DND-41 (cell line): ENCODE measurements at regions not wholly inside any gene's neighbourhood (a gene's known extent, or its start where the extent isn't known, plus 50 kb on each side); places are given as distances from the start of the nearest gene placed in this dataset.

Experiments used
- ATAC-seq: fragments of 200-7000 bp; cut with Tn5 transposase; 3 replicates; pipeline ENCODE4 v1.9.1; 2021; ENCODE audit warnings: low read depth; ENCODE audit not compliant: insufficient read depth
- DNase-seq: peaks from one replicate; pipeline ENCODE4 v3.0.0-alpha.2; 2020
- H2AFZ ChIP-seq: 2 replicates; pipeline ENCODE4 v1.6.0; 2012; ENCODE audit warnings: low read depth, low read length
- H3K27ac ChIP-seq: 2 replicates; pipeline ENCODE4 v1.5.1; 2012; ENCODE audit warnings: low read length, inconsistent platforms
- H3K27me3 ChIP-seq: fragments of 200-600 bp; sonication (generic); 2 replicates; pipeline ENCODE4 v1.6.0; 2012; ENCODE audit warnings: low read length, mild to moderate bottlenecking, inconsistent platforms; ENCODE audit not compliant: insufficient read depth, poor library complexity
- H3K36me3 ChIP-seq: 2 replicates; pipeline ENCODE4 v1.5.1; 2012; ENCODE audit warnings: low read length, inconsistent platforms; ENCODE audit not compliant: insufficient read depth
- H3K4me1 ChIP-seq: 2 replicates; pipeline ENCODE4 v1.5.1; 2012; ENCODE audit warnings: mild to moderate bottlenecking, low read length; ENCODE audit not compliant: insufficient read depth
- H3K4me2 ChIP-seq: 2 replicates; pipeline ENCODE4 v1.6.0; 2012; ENCODE audit warnings: mild to moderate bottlenecking, moderate library complexity, low read length, inconsistent platforms; ENCODE audit not compliant: insufficient read depth
- H3K4me3 ChIP-seq, 2 experiments: fragments of 200-600 bp in 1 of 2; shearing (Covaris generic) in 1 of 2; 2 replicates each; pipeline ENCODE4 v1.5.1; 2012 to 2016; ENCODE audit warnings: inconsistent platforms in 2 of 2, low read length in 2 of 2, mild to moderate bottlenecking in 2 of 2, low read depth in 1 of 2, moderate library complexity in 1 of 2
- H3K79me2 ChIP-seq: 2 replicates; pipeline ENCODE4 v1.6.0; 2012; ENCODE audit warnings: low read length, inconsistent platforms; ENCODE audit not compliant: insufficient read depth
- H3K9ac ChIP-seq: 2 replicates; pipeline ENCODE4 v1.6.0; 2012; ENCODE audit warnings: low read depth, mild to moderate bottlenecking, inconsistent platforms, low read length, moderate library complexity
- H3K9me3 ChIP-seq: 2 replicates; pipeline ENCODE4 v1.5.1; 2012; ENCODE audit warnings: low read length, moderate library complexity, mild to moderate bottlenecking, inconsistent platforms; ENCODE audit not compliant: insufficient read depth, severe bottlenecking
- H4K20me1 ChIP-seq: 2 replicates; pipeline ENCODE4 v1.6.0; 2012; ENCODE audit warnings: low read length; ENCODE audit not compliant: insufficient read depth
- CTCF ChIP-seq: IDR thresholded peaks from 2 replicates; pipeline ENCODE4 v1.5.1; 2012; ENCODE audit warnings: borderline replicate concordance, low read length, moderate library complexity, mild to moderate bottlenecking; ENCODE audit not compliant: poor library complexity, severe bottlenecking; ENCODE audit errors: extremely low read depth
- EZH2 ChIP-seq: IDR thresholded peaks from 3 replicates; pipeline ENCODE4 v1.6.1; 2012; ENCODE audit warnings: borderline replicate concordance, low read depth, mild to moderate bottlenecking, moderate library complexity, low read length, inconsistent platforms; ENCODE audit not compliant: severe bottlenecking

DNA sequence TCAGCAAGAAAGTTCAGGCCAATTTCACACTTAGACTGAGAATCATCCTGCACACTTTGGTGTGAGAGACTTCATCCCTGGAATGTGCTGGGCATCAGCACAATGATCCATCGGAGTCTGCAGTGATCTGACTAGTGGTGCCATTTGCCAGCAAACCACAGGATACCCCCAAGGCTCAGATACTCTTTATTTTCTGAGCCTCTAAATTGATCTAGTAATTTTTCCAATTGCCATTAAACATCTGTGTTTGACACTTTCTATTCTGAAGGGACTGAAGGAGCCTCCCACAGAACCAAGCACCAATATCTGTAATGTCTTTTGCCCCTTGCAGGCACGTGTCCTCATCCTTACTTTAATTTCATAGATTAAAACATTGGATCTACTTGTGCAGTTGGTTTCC lies 485.3 kb upstream of the SMIM21 start:
- H4K20me1 ChIP-seq: no peaks in the 10 kb centered on the region
- H3K4me1 ChIP-seq: no peaks in the 10 kb centered on the region
- H3K4me3 ChIP-seq: no peak overlapping the region
- H3K9ac ChIP-seq: no peak overlapping the region
- ATAC-seq (no peak), DNase-seq (no peak)
- no peak overlapping the region for H3K27ac ChIP-seq
- no peaks in the 10 kb centered on the region for H3K27me3 ChIP-seq
- TF ChIP-seq CTCF (no peak), EZH2 (no peak)
- H3K79me2 ChIP-seq: no peaks in the 10 kb centered on the region
- no peaks in the 10 kb centered on the region for H3K9me3 ChIP-seq
- H3K4me2 ChIP-seq: no peak overlapping the region
- H2AFZ ChIP-seq: no peak overlapping the region
- H3K36me3 ChIP-seq: no peaks in the 10 kb centered on the region

DNA sequence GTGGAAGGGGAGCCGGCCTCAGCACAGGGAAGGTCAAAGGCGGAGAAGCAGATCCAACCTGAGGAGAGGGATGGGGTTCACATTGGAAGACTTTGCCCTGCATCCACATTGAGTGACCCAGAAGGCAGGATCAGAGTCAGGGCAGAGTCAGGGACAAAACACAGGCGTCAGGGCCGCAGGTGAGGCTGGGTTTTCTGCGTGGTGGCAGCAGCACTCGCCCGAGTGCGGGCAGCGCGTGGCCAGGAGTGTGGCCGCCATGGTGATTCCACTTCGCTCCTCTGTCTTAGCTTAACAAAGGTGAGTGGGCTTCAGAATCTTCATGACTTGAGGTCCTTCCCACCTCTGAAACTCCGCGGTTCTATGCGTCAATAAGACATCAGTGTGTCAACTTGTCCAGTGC lies 476.9 kb upstream of the SMIM21 start:
- Histone ChIP-seq H3K27ac (no peak overlapping the region), H3K9ac (no peak overlapping the region), H4K20me1 (no peaks in the 10 kb centered on the region), H3K4me2 (no peak overlapping the region), H3K4me3 (no peak overlapping the region), H3K36me3 (no peaks in the 10 kb centered on the region), H3K4me1 (no peaks in the 10 kb centered on the region), H3K9me3 (no peaks in the 10 kb centered on the region), H3K27me3 (no peaks in the 10 kb centered on the region), H2AFZ (no peak overlapping the region), H3K79me2 (no peaks in the 10 kb centered on the region)
- no peak for TF ChIP-seq CTCF
- TF ChIP-seq EZH2: no peak
- DNase-seq: no peak
- ATAC-seq: no peak

GRCh38 chr18:75898651-75899050 lies 471.1 kb upstream of the SMIM21 start:
- no peak for ATAC-seq
- Histone ChIP-seq H3K27ac (no peak overlapping the region), H3K27me3 (no peaks in the 10 kb centered on the region), H3K4me3 (no peak overlapping the region), H3K9me3 (no peaks in the 10 kb centered on the region), H3K36me3 (no peaks in the 10 kb centered on the region), H3K79me2 (no peaks in the 10 kb centered on the region), H3K4me2 (no peak overlapping the region), H4K20me1 (no peaks in the 10 kb centered on the region), H3K4me1 (no peaks in the 10 kb centered on the region), H2AFZ (no peak overlapping the region), H3K9ac (no peak overlapping the region)
- no peak for DNase-seq
- TF ChIP-seq EZH2: no peak
- TF ChIP-seq CTCF: no peak

DNA sequence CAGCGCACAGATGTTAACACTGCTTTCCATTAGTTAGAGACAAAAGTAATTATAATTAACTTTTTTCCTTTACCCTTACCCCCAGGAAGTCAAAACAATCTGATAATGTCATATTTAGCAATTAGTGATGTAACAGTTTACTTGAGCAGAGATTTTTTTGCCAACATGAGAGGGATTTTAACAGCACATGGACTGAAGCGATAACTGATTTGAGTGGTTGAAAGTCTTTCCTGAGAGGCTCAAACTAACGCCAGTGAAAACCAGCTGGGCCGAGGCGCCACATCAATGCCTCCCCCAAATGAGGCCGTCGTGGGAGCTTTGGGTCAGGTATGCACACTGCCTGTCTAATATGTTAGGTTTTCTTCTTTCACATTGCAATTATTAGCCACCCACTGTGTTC lies 469.9 kb upstream of the SMIM21 start:
- H3K27ac ChIP-seq: no peak overlapping the region
- H3K9ac ChIP-seq: no peak overlapping the region
- H3K36me3 ChIP-seq: no peaks in the 10 kb centered on the region
- H3K4me3 ChIP-seq: no peak overlapping the region
- no peaks in the 10 kb centered on the region for H4K20me1 ChIP-seq
- TF ChIP-seq EZH2: no peak
- no peak for TF ChIP-seq CTCF
- ATAC-seq (no peak), DNase-seq (no peak)
- no peak overlapping the region for H3K4me2 ChIP-seq
- no peaks in the 10 kb centered on the region for H3K27me3 ChIP-seq
- no peaks in the 10 kb centered on the region for H3K4me1 ChIP-seq
- no peaks in the 10 kb centered on the region for H3K9me3 ChIP-seq
- H3K79me2 ChIP-seq: no peaks in the 10 kb centered on the region
- H2AFZ ChIP-seq: no peak overlapping the region
